Liver (tissue), 3 donors: ENCODE measurements at regions not wholly inside any gene's neighbourhood (a gene's known extent, or its start where the extent isn't known, plus 50 kb on each side); places are given as distances from the start of the nearest gene placed in this dataset.

ENCODE experiments used
- CTCF ChIP-seq: fragments of 150-350 bp; IDR thresholded peaks from 2 replicates; pipeline ENCODE4 v1.5.1; 2017; ENCODE audit warnings: improper control_type of control experiment, low read depth, low read length; ENCODE audit not compliant: missing input control
- FOXA1 ChIP-seq: IDR thresholded peaks from 2 replicates; pipeline ENCODE4 v1.6.1; 2016; ENCODE audit warnings: antibody characterized with exemption
- JUND ChIP-seq, 2 donors: IDR thresholded peaks; 2 replicates each; pipeline ENCODE4 v1.6.1; 2016; ENCODE audit warnings: antibody characterized with exemption in 2 of 2
- REST ChIP-seq: IDR thresholded peaks from 2 replicates; pipeline ENCODE4 v1.6.1; 2016; ENCODE audit warnings: antibody characterized with exemption, mild to moderate bottlenecking
- donor health status: healthy.
- donor health status: healthy.

GRCh38 chr6:90356012-90356421 lies 59.4 kb upstream of the BACH2 start:
- TF ChIP-seq REST = no peak
- no peak for TF ChIP-seq FOXA1
- TF ChIP-seq JUND (IDR thresholded peaks at IDR 0.05) = no peak
- no peak for TF ChIP-seq CTCF
